HG03378 (cell line): ENCODE measurements at regions not wholly inside any gene's neighbourhood (a gene's known extent, or its start where the extent isn't known, plus 50 kb on each side); places are given as distances from the start of the nearest gene placed in this dataset.

Experiments
- ATAC-seq: cut with Tn5 transposase; IDR thresholded peaks from one replicate; pipeline ENCODE4 v1.9.1; 2021; ENCODE audit warnings: mild to moderate bottlenecking, moderate library complexity; ENCODE audit not compliant: unreplicated experiment

GRCh38 chr11:111098091-111098490, 147.4 kb upstream of the POU2AF2 start:
- ATAC-seq, result peak; percentile 70

- ATAC-seq, result no peak
Observed at GRCh38 chr11:111097191-111097590, 148.3 kb upstream of the POU2AF2 start.

DNA sequence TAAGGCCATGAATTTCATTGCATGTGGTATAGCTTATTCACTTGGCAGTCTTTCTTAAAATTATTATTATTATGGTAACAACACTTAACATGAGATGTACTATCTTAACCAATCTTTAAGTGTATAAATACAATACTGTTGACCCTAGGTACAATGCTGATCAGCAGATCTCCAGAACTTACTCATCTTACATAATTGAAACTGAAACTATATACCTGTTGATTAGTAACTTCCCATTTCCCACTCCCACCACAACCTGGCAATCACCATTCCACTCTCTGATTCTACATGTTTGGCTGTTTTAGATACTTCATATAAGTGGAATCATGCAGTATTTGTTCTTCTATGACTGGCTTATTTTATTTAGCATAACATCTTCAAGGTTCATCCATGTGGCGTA, 150.2 kb upstream of the POU2AF2 start:
- ATAC-seq, result peak; percentile 57

- no peak for ATAC-seq
Observed at GRCh38 chr11:111093061-111093460, 152.5 kb upstream of the POU2AF2 start.

DNA sequence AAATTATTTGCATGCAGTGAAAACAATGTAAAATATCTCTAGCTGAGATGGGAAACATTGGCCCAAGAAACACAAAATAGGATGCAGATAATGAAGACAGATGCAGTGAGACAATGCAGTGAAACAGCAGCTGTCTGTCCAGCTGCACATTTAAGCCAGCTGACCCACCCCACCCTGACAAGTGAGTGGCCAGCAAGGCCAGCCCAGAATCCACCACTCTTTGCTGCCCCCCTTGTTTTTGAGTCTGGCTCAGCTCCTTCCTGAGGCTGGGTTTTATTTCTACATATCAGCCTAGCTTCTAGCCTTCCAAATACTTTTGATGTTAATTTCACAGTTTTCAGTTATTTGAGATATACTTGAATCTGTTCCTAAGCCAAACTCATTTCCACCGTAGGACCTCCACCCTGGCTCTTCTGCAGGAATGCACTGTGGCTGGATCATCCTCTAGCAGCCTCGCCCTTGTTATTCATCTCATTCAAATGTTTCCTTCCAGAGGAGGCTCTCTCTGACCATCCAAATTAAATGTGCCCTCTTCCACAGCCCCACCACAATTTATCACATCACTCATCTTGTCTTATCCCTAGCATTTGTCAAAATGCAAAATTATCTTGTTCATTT, 154.1 kb upstream of the POU2AF2 start:
- no peak for ATAC-seq

DNA sequence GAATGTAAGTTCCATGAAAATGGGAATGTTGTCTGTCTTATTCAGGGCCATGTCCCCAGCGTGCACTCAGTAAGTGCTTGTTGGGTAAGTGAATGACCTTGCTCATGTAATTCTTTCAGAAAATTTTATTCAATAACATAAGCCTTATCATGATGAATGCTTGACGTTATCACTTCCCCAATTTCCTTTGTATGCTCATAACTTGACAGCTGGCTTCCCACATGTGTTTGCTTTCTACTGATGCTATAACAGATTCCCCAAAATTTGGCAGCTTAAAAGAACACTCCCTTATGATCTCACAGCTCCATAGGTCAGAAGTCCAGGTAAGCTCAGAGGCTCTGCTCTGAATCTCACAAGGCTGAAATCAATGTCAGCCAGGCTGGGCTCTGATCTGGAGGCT, 155.8 kb upstream of the POU2AF2 start:
- ATAC-seq, result no peak

DNA sequence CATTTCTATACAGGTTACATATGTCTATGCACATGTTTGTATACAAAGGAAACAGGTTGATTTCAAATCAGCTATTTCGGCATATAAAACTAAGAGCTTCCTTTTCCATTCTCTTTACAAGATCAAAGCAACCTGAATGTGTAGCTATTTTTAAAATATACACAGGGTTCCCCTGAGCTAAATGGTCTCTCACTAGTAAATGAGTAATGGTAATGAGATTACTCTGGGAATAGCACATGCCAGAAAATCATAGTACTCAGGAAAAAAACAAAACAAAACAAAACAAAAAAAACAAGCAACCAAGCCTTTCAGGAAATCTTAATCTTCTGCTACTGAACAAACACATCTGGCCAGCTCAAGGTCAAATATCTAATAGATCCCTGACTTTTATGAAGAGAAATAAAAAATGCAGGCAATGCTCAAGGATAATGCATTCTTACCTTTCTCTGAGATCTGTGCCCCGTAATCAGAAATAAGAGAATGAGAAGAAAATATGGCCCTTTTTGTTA, 156.6 kb upstream of the POU2AF2 start:
- no peak for ATAC-seq

- no peak for ATAC-seq
Observed at GRCh38 chr11:111086058-111086457, 159.5 kb upstream of the POU2AF2 start.

DNA sequence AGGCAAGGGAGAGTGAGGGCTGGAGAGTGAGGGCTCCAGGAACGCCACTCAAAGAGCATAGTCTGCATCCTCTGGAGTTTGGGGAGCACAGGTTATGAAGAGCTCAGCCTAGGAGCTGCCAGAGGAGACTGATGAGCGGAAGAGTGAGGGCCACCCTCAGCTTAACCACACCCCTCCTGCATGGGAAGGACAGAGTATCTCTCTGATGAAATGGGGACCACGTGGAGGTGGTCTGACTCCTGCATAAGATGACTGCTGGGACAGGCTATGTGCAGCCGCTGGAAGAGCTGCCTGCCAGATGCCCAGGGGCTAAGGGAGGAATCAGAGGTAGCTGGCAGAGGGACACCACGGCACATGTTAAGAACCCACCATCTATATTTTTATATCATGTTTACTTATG, 162.9 kb upstream of the POU2AF2 start:
- ATAC-seq, result no peak

GRCh38 chr11:111081021-111081511, 164.5 kb upstream of the POU2AF2 start:
- ATAC-seq, result no peak

- ATAC-seq, result no peak
Observed at GRCh38 chr11:111077530-111078322, 167.8 kb upstream of the POU2AF2 start.

- no peak for ATAC-seq
Observed at GRCh38 chr11:111069066-111069465, 176.5 kb upstream of the POU2AF2 start.

DNA sequence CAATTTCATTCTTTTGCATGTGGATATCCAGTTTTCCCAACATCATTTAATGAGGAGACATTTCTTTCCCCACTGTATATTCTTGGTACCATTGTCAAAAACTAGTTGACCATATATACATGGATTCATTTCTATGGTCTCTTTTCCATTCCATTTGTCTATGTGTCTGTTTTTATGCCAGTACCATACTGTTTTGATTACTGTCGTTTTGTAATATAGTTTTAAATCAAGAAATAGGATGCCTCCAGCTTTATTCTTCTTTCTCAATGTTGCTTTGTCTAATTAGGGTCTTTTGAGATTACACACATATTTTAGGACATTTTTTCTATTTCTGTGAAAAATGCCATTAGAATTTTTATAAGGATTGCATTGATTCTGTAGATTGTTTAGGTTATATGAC, 177.5 kb upstream of the POU2AF2 start:
- ATAC-seq, result no peak

DNA sequence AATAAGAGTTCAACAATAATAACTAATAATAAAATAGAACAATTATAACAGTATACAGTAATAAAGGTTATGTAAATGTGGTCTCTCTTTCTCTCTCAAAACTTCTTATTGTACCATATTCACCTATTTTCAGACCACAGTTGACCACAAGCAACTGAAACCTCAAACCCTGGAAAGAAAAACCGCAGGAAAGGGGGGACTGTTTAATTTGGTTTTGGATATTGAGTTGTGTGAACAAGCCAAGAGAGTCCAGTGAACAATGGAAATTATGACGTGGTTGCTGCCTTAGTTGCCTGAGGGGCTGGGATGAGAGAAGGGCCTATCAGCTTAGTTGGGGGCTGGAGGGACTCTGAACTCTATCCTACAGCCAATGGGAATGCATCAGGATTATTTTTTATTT, 178.7 kb upstream of the POU2AF2 start:
- ATAC-seq, result no peak

GRCh38 chr11:111063726-111064517, 181.6 kb upstream of the POU2AF2 start:
- ATAC-seq, result no peak

DNA sequence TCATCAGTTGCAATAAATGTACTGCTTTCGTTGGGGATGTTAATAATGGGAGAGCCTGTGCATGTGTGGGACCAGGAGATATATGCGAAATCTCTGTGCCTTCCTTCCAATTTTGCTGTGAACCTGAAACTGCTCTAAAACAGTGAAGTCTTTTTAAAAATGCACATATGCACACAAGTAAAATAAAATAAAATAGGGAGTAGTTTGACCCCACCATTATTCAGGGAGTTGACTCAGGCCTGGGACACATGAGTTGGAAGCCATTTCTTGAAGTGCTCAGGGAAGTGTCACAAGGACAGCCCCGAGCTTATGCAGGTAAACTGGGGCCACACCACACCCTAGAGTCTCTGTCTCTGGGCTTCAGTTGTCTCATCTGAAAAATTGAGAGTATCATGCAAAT, 183.1 kb upstream of the POU2AF2 start:
- no peak for ATAC-seq

DNA sequence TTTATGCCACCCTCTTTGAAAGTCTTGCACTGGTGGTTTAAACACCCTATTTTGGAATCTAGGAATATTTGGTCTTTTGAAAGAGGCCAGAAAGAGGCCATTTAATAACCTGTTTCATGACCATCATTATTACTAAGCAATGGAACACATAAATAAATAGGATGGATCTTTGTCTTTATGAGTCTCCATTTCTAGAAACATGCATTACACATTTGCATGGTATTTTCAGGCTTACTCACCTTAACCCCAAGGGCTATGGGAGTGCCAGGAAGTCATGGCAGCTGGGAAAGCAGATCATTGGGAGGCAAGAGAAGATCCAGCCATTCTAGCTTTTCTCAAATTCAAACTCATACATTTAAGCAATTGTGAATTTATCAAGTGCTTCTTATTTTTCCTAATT, 185.8 kb upstream of the POU2AF2 start:
- no peak for ATAC-seq

GRCh38 chr11:111049131-111049530, 196.4 kb upstream of the POU2AF2 start:
- ATAC-seq, result no peak

DNA sequence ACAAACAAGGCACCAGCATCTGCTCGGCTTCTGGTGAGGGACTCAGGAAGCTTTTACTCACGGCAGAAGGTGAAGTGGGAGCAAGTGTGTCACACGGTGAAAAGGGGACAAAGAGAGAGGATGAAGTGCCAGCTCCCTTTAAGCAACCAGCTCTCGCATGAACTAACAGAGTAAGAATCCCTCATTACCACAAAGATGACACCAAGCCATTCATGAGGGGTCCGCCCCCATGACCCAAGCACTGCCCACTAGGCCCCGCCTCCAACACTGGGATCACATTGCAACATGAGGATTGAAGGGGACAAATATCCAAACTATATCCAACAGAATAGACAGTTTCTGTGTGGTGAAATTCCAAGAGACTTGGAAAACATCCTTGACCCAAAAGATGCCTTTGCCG, 198.2 kb upstream of the POU2AF2 start:
- no peak for ATAC-seq

- ATAC-seq, result no peak
Observed at GRCh38 chr11:111046291-111046690, 199.2 kb upstream of the POU2AF2 start.

DNA sequence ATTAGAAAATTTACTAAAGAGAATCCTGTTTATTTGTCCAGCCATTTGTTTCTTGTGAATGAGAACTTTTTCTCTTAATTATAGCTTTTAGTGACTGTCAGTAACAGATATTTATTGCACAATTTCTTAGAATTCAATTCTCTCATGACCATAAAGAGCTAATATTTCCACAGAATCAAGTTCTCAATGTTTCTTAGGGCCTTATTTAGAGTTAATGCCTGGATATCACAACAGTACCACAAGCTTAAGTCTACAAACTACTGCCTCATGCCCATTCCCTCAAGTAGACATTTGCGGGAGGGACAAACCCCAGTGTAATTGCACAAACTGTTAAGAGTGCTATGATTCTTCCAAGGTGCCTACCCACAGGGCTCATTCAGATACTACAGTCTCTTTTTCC, 199.7 kb upstream of the POU2AF2 start:
- no peak for ATAC-seq
